H9 (cell line): ENCODE measurements at regions not wholly inside any gene's neighbourhood (a gene's known extent, or its start where the extent isn't known, plus 50 kb on each side); places are given as distances from the start of the nearest gene placed in this dataset.

ENCODE experiments used
- DNase-seq: peaks from one replicate; pipeline ENCODE4 v3.0.0-alpha.2; 2017
- H2AFZ ChIP-seq: one replicate; pipeline ENCODE4 v1.6.1; 2013; ENCODE audit warnings: mild to moderate bottlenecking, low read length, control low read depth, moderate library complexity
- H2AK5ac ChIP-seq: 2 replicates; pipeline ENCODE4 v1.6.1; 2013; ENCODE audit warnings: low read length, control low read depth, mixed read lengths; ENCODE audit not compliant: insufficient read length
- H2BK120ac ChIP-seq: one replicate; pipeline ENCODE4 v1.6.1; 2013; ENCODE audit warnings: low read depth, mild to moderate bottlenecking, low read length, control low read depth, inconsistent platforms; ENCODE audit not compliant: poor library complexity, severe bottlenecking
- H2BK12ac ChIP-seq: 2 replicates; pipeline ENCODE4 v1.6.1; 2013; ENCODE audit warnings: low read length, control low read depth, mixed read lengths, low read depth; ENCODE audit not compliant: insufficient read length
- H2BK15ac ChIP-seq: 2 replicates; pipeline ENCODE4 v1.6.1; 2013; ENCODE audit warnings: low read depth, low read length, control low read depth
- H2BK20ac ChIP-seq: one replicate; pipeline ENCODE4 v1.6.1; 2013; ENCODE audit warnings: low read depth, mild to moderate bottlenecking, low read length, control low read depth, inconsistent platforms; ENCODE audit not compliant: poor library complexity, severe bottlenecking
- H2BK5ac ChIP-seq: 2 replicates; pipeline ENCODE4 v1.6.1; 2013; ENCODE audit warnings: low read length, control low read depth, mixed read lengths; ENCODE audit not compliant: insufficient read length
- H3K14ac ChIP-seq: 2 replicates; pipeline ENCODE4 v1.6.1; 2013; ENCODE audit warnings: low read length, control low read depth; ENCODE audit not compliant: insufficient read depth
- H3K18ac ChIP-seq: 2 replicates; pipeline ENCODE4 v1.6.1; 2013; ENCODE audit warnings: low read depth, mild to moderate bottlenecking, mixed read lengths, low read length, control low read depth; ENCODE audit not compliant: insufficient read length
- H3K23ac ChIP-seq: 2 replicates; pipeline ENCODE4 v1.6.1; 2013; ENCODE audit warnings: low read length, control low read depth, mixed read lengths, low read depth; ENCODE audit not compliant: insufficient read length
- H3K23me2 ChIP-seq: 2 replicates; pipeline ENCODE4 v1.6.1; 2013; ENCODE audit warnings: low read depth, mild to moderate bottlenecking, mixed read lengths, low read length, control low read depth; ENCODE audit not compliant: insufficient read length, poor library complexity, severe bottlenecking
- H3K27ac ChIP-seq: 2 replicates; pipeline ENCODE4 v1.5.1; 2013; ENCODE audit warnings: low read length, control low read depth, mixed read lengths, low read depth; ENCODE audit not compliant: insufficient read length
- H3K27me3 ChIP-seq: 2 replicates; pipeline ENCODE4 v1.6.1; 2013; ENCODE audit warnings: low read length, control low read depth, inconsistent platforms; ENCODE audit not compliant: insufficient read depth
- H3K4ac ChIP-seq: 2 replicates; pipeline ENCODE4 v1.6.1; 2013; ENCODE audit warnings: low read depth, mild to moderate bottlenecking, control low read depth, inconsistent platforms, low read length, moderate library complexity
- H3K4me1 ChIP-seq: 2 replicates; pipeline ENCODE4 v1.6.1; 2013; ENCODE audit warnings: low read length, control low read depth, inconsistent platforms; ENCODE audit not compliant: insufficient read depth
- H3K4me2 ChIP-seq: 2 replicates; pipeline ENCODE4 v1.6.1; 2013; ENCODE audit warnings: low read length, control low read depth, mixed read lengths; ENCODE audit not compliant: insufficient read length, insufficient read depth
- H3K56ac ChIP-seq: 2 replicates; pipeline ENCODE4 v1.6.1; 2013; ENCODE audit warnings: low read depth, mild to moderate bottlenecking, mixed read lengths, low read length, control low read depth; ENCODE audit not compliant: insufficient read length
- H3K79me1 ChIP-seq: 2 replicates; pipeline ENCODE4 v1.6.1; 2013; ENCODE audit warnings: low read depth, mild to moderate bottlenecking, moderate library complexity, low read length, control low read depth, inconsistent platforms; ENCODE audit not compliant: insufficient read depth, poor library complexity, severe bottlenecking
- H3K79me2 ChIP-seq: 2 replicates; pipeline ENCODE4 v1.6.1; 2013; ENCODE audit warnings: low read length, control low read depth, inconsistent platforms; ENCODE audit not compliant: insufficient read depth
- H3K9ac ChIP-seq: 2 replicates; pipeline ENCODE4 v1.6.1; 2013; ENCODE audit warnings: low read length, control low read depth, mixed read lengths; ENCODE audit not compliant: insufficient read length; ENCODE audit errors: extremely low read depth
- H3K9me3 ChIP-seq: one replicate; pipeline ENCODE4 v1.6.1; 2013; ENCODE audit warnings: low read depth, low read length, inconsistent platforms; ENCODE audit not compliant: control insufficient read depth
- H3T11ph ChIP-seq: one replicate; pipeline ENCODE4 v1.6.1; 2013; ENCODE audit warnings: mild to moderate bottlenecking, low read length, control low read depth, inconsistent platforms
- H4K20me1 ChIP-seq: one replicate; pipeline ENCODE4 v1.6.1; 2013; ENCODE audit not compliant: control insufficient read depth, insufficient read length, insufficient read depth
- H4K5ac ChIP-seq: 2 replicates; pipeline ENCODE4 v1.6.1; 2013; ENCODE audit warnings: low read depth, mild to moderate bottlenecking, mixed read lengths, low read length, control low read depth; ENCODE audit not compliant: insufficient read length
- H4K8ac ChIP-seq: replicated peaks from 2 replicates; pipeline ENCODE4 v1.6.1; 2013; ENCODE audit warnings: low read length, control low read depth, mixed read lengths, low read depth; ENCODE audit not compliant: insufficient read length
- H4K91ac ChIP-seq: 2 replicates; pipeline ENCODE4 v1.6.1; 2013; ENCODE audit warnings: low read depth, mild to moderate bottlenecking, moderate library complexity, mixed read lengths, low read length, control low read depth; ENCODE audit not compliant: insufficient read length
- H3K27ac Mint-ChIP-seq, 3 experiments: 2 replicates in 2 of 3; 3 replicates in 1 of 3; pipeline ENCODE4 v1.8.0; 2020 to 2021; ENCODE audit warnings: mixed read lengths in 3 of 3, mild to moderate bottlenecking in 1 of 3, moderate library complexity in 1 of 3
- H3K27me3 Mint-ChIP-seq: 2 replicates; pipeline ENCODE4 v1.8.0; 2021; ENCODE audit warnings: low read depth, mild to moderate bottlenecking, moderate library complexity, mixed read lengths
- H3K36me3 Mint-ChIP-seq, 3 experiments: 2 replicates in 2 of 3; 3 replicates in 1 of 3; pipeline ENCODE4 v1.8.0; 2020 to 2021; ENCODE audit warnings: low read depth in 3 of 3, mixed read lengths in 3 of 3; ENCODE audit not compliant: insufficient read depth in 1 of 3
- H3K4me1 Mint-ChIP-seq, 2 experiments: 2 replicates each; pipeline ENCODE4 v1.8.0; 2020; ENCODE audit warnings: mixed read lengths in 2 of 2
- H3K4me3 Mint-ChIP-seq, 2 experiments: 2 replicates in 1 of 2; 3 replicates in 1 of 2; pipeline ENCODE4 v1.8.0; 2020 to 2021; ENCODE audit warnings: mild to moderate bottlenecking in 2 of 2, mixed read lengths in 2 of 2, moderate library complexity in 1 of 2
- H3K9me3 Mint-ChIP-seq, 2 experiments: 2 replicates in 1 of 2; 3 replicates in 1 of 2; pipeline ENCODE4 v1.8.0; 2020; ENCODE audit warnings: mild to moderate bottlenecking in 2 of 2, mixed read lengths in 2 of 2, moderate library complexity in 1 of 2
- WGBS: extraction: QIAGEN DNeasy Blood & Tissue Kit; methylation state at CpG from one replicate; pipeline ENCODE4 v1.1.7; 2013; ENCODE audit warnings: missing lambda C conversion rate, low lambda C conversion rate, mixed read lengths; ENCODE audit not compliant: insufficient read length; ENCODE audit errors: extremely low coverage; 5-methylcytosine and 5-hydroxymethylcytosine counted together
- TF ChIP-seq, protein P1 (sequence below): fragments of 200-600 bp; sonication (generic); conservative IDR thresholded peaks from 3 replicates; pipeline ENCODE4 v1.8.0; 2021; ENCODE audit warnings: antibody characterized with exemption, mild to moderate bottlenecking

DNA sequence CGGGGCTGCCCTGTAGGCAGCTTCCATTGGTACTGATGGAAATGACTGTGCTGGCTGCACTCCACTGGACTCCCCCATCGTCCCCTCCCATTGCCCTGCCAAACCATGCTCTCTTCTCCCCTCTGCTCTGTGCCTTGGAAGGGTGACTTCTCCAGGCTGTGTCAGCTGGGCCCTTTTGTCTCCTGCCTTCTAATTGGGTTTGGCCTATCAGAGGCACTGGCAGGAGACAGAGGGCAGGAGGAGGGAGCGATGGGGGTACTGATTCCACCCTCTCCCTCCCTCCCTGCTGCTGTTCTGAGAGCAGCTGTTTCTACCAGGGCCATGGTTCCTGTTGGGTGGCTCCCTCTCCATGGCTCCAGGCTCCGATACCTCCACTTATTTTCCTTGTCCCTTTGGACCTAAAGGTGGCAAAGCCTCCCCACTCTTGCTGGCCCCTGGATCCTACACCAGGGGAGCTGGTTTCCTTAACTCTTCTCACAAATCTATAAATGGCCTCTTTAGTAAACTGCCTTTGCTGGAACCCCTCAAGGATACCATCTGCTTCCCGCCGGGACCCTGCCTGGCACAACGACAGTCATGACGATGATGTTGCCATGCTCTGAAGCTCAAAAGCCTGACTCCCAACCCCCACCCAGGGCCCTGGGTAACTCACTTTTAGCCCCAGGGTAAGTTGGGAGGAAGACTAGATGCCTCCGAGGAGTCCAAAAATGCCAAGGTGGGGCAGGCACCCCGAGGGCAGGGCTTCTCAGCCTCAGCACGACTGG, 123.8 kb upstream of the RPL38 start:
- H4K91ac ChIP-seq = no peak overlapping the region
- no peak overlapping the region for H3T11ph ChIP-seq
- Mint-ChIP-seq H3K4me1 (peaks cover 6 to 10% of the 10 kb centered on the region in 2 experiments; a peak in 3 of 4 replicates), H3K36me3 (peaks cover 0 to 2% (median 0%) of the 10 kb centered on the region in 3 experiments; a peak in 2 of 7 replicates), H3K4me3 (no peak overlapping the region), H3K27me3 (peaks cover 12% of the 10 kb centered on the region), H3K9me3 (peaks cover under 1 to 3% of the 10 kb centered on the region in 2 experiments; a peak in 3 of 5 replicates), H3K27ac (no peak overlapping the region)
- no peak overlapping the region for H2BK15ac ChIP-seq
- H4K8ac ChIP-seq = no peak overlapping the region
- WGBS = no CpG with 5 or more reads among the region's 11 CpGs
- H3K56ac ChIP-seq = no peak overlapping the region
- H2BK120ac ChIP-seq = no peak overlapping the region
- no peak overlapping the region for H3K4me2 ChIP-seq
- no peaks in the 10 kb centered on the region for H3K9me3 ChIP-seq
- H3K27me3 ChIP-seq = no peaks in the 10 kb centered on the region
- H3K23ac ChIP-seq = no peak overlapping the region
- H2BK5ac ChIP-seq = no peak overlapping the region
- H3K4me1 ChIP-seq = no peaks in the 10 kb centered on the region
- H3K18ac ChIP-seq = no peak overlapping the region
- H2BK12ac ChIP-seq = no peak overlapping the region
- no peaks in the 10 kb centered on the region for H3K79me1 ChIP-seq
- H4K20me1 ChIP-seq = no peaks in the 10 kb centered on the region
- no peak overlapping the region for H3K9ac ChIP-seq
- H3K79me2 ChIP-seq = no peaks in the 10 kb centered on the region
- H3K23me2 ChIP-seq = no peaks in the 10 kb centered on the region
- H4K5ac ChIP-seq = no peak overlapping the region
- no peak overlapping the region for H2AFZ ChIP-seq
- no peak for DNase-seq
- TF ChIP-seq, protein P1, sequence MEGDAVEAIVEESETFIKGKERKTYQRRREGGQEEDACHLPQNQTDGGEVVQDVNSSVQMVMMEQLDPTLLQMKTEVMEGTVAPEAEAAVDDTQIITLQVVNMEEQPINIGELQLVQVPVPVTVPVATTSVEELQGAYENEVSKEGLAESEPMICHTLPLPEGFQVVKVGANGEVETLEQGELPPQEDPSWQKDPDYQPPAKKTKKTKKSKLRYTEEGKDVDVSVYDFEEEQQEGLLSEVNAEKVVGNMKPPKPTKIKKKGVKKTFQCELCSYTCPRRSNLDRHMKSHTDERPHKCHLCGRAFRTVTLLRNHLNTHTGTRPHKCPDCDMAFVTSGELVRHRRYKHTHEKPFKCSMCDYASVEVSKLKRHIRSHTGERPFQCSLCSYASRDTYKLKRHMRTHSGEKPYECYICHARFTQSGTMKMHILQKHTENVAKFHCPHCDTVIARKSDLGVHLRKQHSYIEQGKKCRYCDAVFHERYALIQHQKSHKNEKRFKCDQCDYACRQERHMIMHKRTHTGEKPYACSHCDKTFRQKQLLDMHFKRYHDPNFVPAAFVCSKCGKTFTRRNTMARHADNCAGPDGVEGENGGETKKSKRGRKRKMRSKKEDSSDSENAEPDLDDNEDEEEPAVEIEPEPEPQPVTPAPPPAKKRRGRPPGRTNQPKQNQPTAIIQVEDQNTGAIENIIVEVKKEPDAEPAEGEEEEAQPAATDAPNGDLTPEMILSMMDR = no peak
- H2BK20ac ChIP-seq = no peak overlapping the region
- no peak overlapping the region for H3K27ac ChIP-seq
- no peak overlapping the region for H3K14ac ChIP-seq
- no peak overlapping the region for H2AK5ac ChIP-seq
- H3K4ac ChIP-seq = no peak overlapping the region
